ENCODE measurements at regions not wholly inside any gene's neighbourhood (a gene's known extent, or its start where the extent isn't known, plus 50 kb on each side); places are given as distances from the start of the nearest gene placed in this dataset.

GRCh38 chr5:174844971-174845370, 120.6 kb downstream of the MSX2 start:
- TF ChIP-seq SMC3 (IDR thresholded peaks at IDR 0.05; ENCODE audit: low read depth, low read length) (no peak), TAF1 (IDR thresholded peaks at IDR 0.05; ENCODE audit: borderline replicate concordance, low read depth, low read length) (no peak), RFX5 (IDR thresholded peaks at IDR 0.05; ENCODE audit: low read length) (no peak), EP300 (IDR thresholded peaks at IDR 0.05; ENCODE audit: borderline replicate concordance in 1 of 2, low read depth in 1 of 2, low read length in 1 of 2) (no peak), FOXM1 (IDR thresholded peaks at IDR 0.05; ENCODE audit: low read depth) (no peak), YY1 (IDR thresholded peaks at IDR 0.05; ENCODE audit: low read depth) (no peak), SIN3A (IDR thresholded peaks at IDR 0.05; ENCODE audit: borderline replicate concordance, low read depth, low read length) (no peak), RCOR1 (IDR thresholded peaks at IDR 0.05; ENCODE audit: low read length) (no peak)
- TF ChIP-seq, protein P1, sequence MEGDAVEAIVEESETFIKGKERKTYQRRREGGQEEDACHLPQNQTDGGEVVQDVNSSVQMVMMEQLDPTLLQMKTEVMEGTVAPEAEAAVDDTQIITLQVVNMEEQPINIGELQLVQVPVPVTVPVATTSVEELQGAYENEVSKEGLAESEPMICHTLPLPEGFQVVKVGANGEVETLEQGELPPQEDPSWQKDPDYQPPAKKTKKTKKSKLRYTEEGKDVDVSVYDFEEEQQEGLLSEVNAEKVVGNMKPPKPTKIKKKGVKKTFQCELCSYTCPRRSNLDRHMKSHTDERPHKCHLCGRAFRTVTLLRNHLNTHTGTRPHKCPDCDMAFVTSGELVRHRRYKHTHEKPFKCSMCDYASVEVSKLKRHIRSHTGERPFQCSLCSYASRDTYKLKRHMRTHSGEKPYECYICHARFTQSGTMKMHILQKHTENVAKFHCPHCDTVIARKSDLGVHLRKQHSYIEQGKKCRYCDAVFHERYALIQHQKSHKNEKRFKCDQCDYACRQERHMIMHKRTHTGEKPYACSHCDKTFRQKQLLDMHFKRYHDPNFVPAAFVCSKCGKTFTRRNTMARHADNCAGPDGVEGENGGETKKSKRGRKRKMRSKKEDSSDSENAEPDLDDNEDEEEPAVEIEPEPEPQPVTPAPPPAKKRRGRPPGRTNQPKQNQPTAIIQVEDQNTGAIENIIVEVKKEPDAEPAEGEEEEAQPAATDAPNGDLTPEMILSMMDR (IDR thresholded peaks at IDR 0.05), result no peak
- TF ChIP-seq, protein P2, sequence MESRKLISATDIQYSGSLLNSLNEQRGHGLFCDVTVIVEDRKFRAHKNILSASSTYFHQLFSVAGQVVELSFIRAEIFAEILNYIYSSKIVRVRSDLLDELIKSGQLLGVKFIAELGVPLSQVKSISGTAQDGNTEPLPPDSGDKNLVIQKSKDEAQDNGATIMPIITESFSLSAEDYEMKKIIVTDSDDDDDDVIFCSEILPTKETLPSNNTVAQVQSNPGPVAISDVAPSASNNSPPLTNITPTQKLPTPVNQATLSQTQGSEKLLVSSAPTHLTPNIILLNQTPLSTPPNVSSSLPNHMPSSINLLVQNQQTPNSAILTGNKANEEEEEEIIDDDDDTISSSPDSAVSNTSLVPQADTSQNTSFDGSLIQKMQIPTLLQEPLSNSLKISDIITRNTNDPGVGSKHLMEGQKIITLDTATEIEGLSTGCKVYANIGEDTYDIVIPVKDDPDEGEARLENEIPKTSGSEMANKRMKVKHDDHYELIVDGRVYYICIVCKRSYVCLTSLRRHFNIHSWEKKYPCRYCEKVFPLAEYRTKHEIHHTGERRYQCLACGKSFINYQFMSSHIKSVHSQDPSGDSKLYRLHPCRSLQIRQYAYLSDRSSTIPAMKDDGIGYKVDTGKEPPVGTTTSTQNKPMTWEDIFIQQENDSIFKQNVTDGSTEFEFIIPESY (IDR thresholded peaks at IDR 0.05; ENCODE audit: borderline replicate concordance, low read depth), result no peak
- TF ChIP-seq, protein P3, sequence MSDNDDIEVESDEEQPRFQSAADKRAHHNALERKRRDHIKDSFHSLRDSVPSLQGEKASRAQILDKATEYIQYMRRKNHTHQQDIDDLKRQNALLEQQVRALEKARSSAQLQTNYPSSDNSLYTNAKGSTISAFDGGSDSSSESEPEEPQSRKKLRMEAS (IDR thresholded peaks at IDR 0.05; ENCODE audit: low read depth), result no peak

Measured in SK-N-SH (cell line).